ENCODE measurements at regions not wholly inside any gene's neighbourhood (a gene's known extent, or its start where the extent isn't known, plus 50 kb on each side); places are given as distances from the start of the nearest gene placed in this dataset.

- no peaks in the 10 kb centered on the region for H3K79me2 ChIP-seq (ENCODE audit: insufficient read depth, low read length)
- H3K9me2 ChIP-seq (ENCODE audit: insufficient read depth) = no peaks in the 10 kb centered on the region
- no peak overlapping the region for H2AFZ ChIP-seq (ENCODE audit: low read depth, low read length, poor library complexity, severe bottlenecking)
- no TSS peak for BruUV-seq (replicated peaks)
- no peaks in the 10 kb centered on the region; the same call in 1 of the 2 replicates for H4K20me1 ChIP-seq (ENCODE audit: insufficient read depth)
- DNase-seq (ENCODE audit: low read depth, low spot score) = no peak
- 0 out of 2 replicates have a peak, but pooled peaks cover 9% of the 10 kb centered on the region for H3K27me3 ChIP-seq (ENCODE audit: insufficient read depth, low read length)
- H3K36me3 ChIP-seq (ENCODE audit: control insufficient read depth in 1 of 2, insufficient read depth in 2 of 2, low read length in 2 of 2) = no peaks in the 10 kb centered on the region
- TF ChIP-seq EGR1 (IDR thresholded peaks at IDR 0.05; ENCODE audit: low read depth) (no peak), REST (IDR thresholded peaks at IDR 0.05; ENCODE audit: low read depth) (no peak), JUND (IDR thresholded peaks at IDR 0.05) (no peak), RAD21 (IDR thresholded peaks at IDR 0.05; ENCODE audit: low read depth) (no peak), POLR2AphosphoS5 (IDR thresholded peaks at IDR 0.05; ENCODE audit: low read depth, low read length) (no peak), ELF1 (IDR thresholded peaks at IDR 0.05; ENCODE audit: borderline replicate concordance, low read depth) (no peak), YY1 (IDR thresholded peaks at IDR 0.05; ENCODE audit: extremely low read depth, insufficient replicate concordance, low read depth, low read length) (no peak), SP1 (IDR thresholded peaks at IDR 0.05; ENCODE audit: low read depth) (no peak), ZNF274 (IDR thresholded peaks at IDR 0.05; ENCODE audit: low read depth, low read length) (no peak), EZH2 (IDR thresholded peaks at IDR 0.05) (no peak), MAX (IDR thresholded peaks at IDR 0.05) (no peak), SIN3A (IDR thresholded peaks at IDR 0.05; ENCODE audit: low read depth) (no peak)
- H3K4me1 ChIP-seq (ENCODE audit: control insufficient read depth in 1 of 2, insufficient read depth in 2 of 2, low read length in 2 of 2) = no peaks in the 10 kb centered on the region
- intact Hi-C loops (cut with micrococcal nuclease) = no loop called here
- no peak overlapping the region for H3K27ac ChIP-seq (ENCODE audit: low read depth, low read length)
- ChIA-PET RAD21 (ENCODE audit: low non-redundant PET in 1 of 2, low total read pairs in 2 of 2, uncharacterized antibody in 2 of 2, unreplicated experiment in 2 of 2) (no interaction called here), POLR2A (no interaction called here), CTCF (no interaction called here)
- H3K4me3 ChIP-seq (replicated peaks in 1 of 2; ENCODE audit: low read depth in 1 of 2, low read length in 2 of 2) = no peak overlapping the region
- H3K9ac ChIP-seq (ENCODE audit: low read length) = no peak overlapping the region
- no peak overlapping the region for H3K4me2 ChIP-seq (ENCODE audit: low read length)
- no peak for ATAC-seq
- H3K9me3 ChIP-seq (ENCODE audit: control insufficient read depth in 1 of 2, insufficient read depth in 1 of 2, low read depth in 1 of 2, low read length in 2 of 2) = no peaks in the 10 kb centered on the region
Observed at GRCh38 chr2:164335947-164336346, 285.3 kb downstream of the GRB14 start.
